Smooth muscle cell (in vitro differentiated cells): ENCODE measurements at regions not wholly inside any gene's neighbourhood (a gene's known extent, or its start where the extent isn't known, plus 50 kb on each side); places are given as distances from the start of the nearest gene placed in this dataset.
"Not testable (repeated sequence)": the region's sequence is repeated elsewhere in the genome, so short reads cannot be mapped to it uniquely, and the experiment has no call there.

Experiments
- DNase-seq: peaks from one replicate; lab custom pipeline; 2025; ENCODE audit not compliant: unreplicated experiment; lab: John Stamatoyannopoulos, UW
- H2AFZ ChIP-seq: fragments of 200-600 bp; sonication (generic); 2 replicates; pipeline ENCODE4 v1.6.0; 2016; ENCODE audit warnings: antibody characterized with exemption, low read depth, mild to moderate bottlenecking
- H3F3A ChIP-seq: fragments of 200-600 bp; sonication (generic); 2 replicates; pipeline ENCODE4 v1.6.0; 2017; ENCODE audit warnings: antibody characterized with exemption, low read depth
- H3K27ac ChIP-seq: fragments of 200-600 bp; sonication (generic); 2 replicates; pipeline ENCODE4 v1.5.1; 2016; ENCODE audit warnings: low read depth, mild to moderate bottlenecking
- H3K27me3 ChIP-seq: fragments of 200-600 bp; sonication (generic); 2 replicates; pipeline ENCODE4 v1.6.1; 2016; ENCODE audit warnings: low read depth, mild to moderate bottlenecking
- H3K36me3 ChIP-seq: fragments of 200-600 bp; sonication (generic); 2 replicates; pipeline ENCODE4 v1.5.1; 2016; ENCODE audit warnings: low read depth
- H3K4me1 ChIP-seq: fragments of 200-600 bp; sonication (generic); 2 replicates; pipeline ENCODE4 v1.5.1; 2016; ENCODE audit warnings: low read depth
- H3K4me2 ChIP-seq: fragments of 200-600 bp; sonication (generic); 2 replicates; pipeline ENCODE4 v1.6.0; 2016; ENCODE audit warnings: mild to moderate bottlenecking
- H3K4me3 ChIP-seq: fragments of 200-600 bp; sonication (generic); 2 replicates; pipeline ENCODE4 v1.5.1; 2016; ENCODE audit warnings: mild to moderate bottlenecking
- H3K79me2 ChIP-seq: fragments of 200-600 bp; sonication (generic); 2 replicates; pipeline ENCODE4 v1.6.0; 2016; ENCODE audit warnings: low read depth, mild to moderate bottlenecking
- H3K9ac ChIP-seq: fragments of 200-600 bp; sonication (generic); 2 replicates; pipeline ENCODE4 v1.6.0; 2016; ENCODE audit warnings: low read depth
- H3K9me3 ChIP-seq: fragments of 200-600 bp; sonication (generic); replicated peaks from 2 replicates; pipeline ENCODE4 v1.5.1; 2016; ENCODE audit warnings: low read depth
- H4K20me1 ChIP-seq: fragments of 200-600 bp; sonication (generic); 2 replicates; pipeline ENCODE4 v1.6.0; 2016; ENCODE audit warnings: low read depth
- CTCF ChIP-seq: fragments of 200-600 bp; sonication (generic); IDR thresholded peaks from 2 replicates; pipeline ENCODE4 v1.5.1; 2017; ENCODE audit warnings: borderline replicate concordance, mild to moderate bottlenecking, antibody characterized with exemption; ENCODE audit not compliant: insufficient read depth, poor library complexity, severe bottlenecking
- WGBS: methylation state at CpG from one replicate; pipeline ENCODE4 v1.1.7; 2016; ENCODE audit warnings: low lambda C conversion rate; 5-methylcytosine and 5-hydroxymethylcytosine counted together

DNA sequence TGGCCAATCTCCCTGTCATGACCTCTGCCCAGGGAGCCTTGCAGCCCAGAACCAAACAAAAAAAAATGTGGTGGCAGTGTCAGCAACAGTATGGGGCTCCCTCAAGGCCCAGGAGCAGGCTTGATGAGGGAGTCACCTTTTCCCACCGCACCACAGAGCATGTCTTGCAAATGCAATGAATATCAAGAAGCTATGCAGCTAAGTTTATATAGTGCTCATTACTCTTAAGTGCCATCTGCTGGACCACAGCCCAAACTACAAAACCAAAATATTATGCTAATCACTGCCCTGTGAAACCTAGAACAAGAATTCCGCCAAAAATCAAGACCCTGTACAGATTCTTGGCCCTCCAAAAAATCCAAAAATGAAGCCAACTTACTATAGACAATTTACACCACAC, 65.9 kb downstream of the PABPC5 start:
- H3K27me3 ChIP-seq, H4K20me1 ChIP-seq, H3K36me3 ChIP-seq, H2AFZ ChIP-seq, H3K4me1 ChIP-seq, H3K9ac ChIP-seq, DNase-seq, H3K4me3 ChIP-seq, H3K27ac ChIP-seq, H3F3A ChIP-seq, H3K4me2 ChIP-seq, H3K9me3 ChIP-seq, H3K79me2 ChIP-seq: not testable (repeated sequence)
- TF ChIP-seq CTCF: peak; percentile 46
- 83% methylated on average over 2 of the region's 2 CpGs for WGBS

DNA sequence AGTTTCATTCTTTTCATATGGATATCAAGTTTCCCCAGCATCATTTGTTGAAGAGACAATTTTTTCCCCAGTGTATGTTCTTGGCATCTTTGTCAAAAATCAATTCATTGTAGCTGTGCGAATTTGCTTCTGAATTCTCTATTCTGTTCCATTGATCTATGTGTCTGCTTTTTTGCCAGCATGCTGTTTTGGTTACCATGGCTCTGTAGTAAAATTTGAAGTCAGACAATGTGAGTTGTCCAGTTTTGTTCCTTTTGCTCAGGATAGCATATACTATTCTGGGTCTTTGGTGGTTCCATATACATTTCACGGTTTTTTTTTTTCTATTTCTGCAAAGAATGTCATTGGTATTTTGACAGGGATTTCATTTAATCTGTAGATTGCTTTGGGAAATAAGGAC, 95.6 kb downstream of the PABPC5 start:
- H3K27me3 ChIP-seq, H3K4me1 ChIP-seq, H4K20me1 ChIP-seq, H3K4me3 ChIP-seq, H3F3A ChIP-seq, H2AFZ ChIP-seq, DNase-seq, H3K27ac ChIP-seq, H3K4me2 ChIP-seq, H3K9ac ChIP-seq, H3K36me3 ChIP-seq, H3K79me2 ChIP-seq, H3K9me3 ChIP-seq: not testable (repeated sequence)
- 83% methylated on average over 2 of the region's 2 CpGs for WGBS

DNA sequence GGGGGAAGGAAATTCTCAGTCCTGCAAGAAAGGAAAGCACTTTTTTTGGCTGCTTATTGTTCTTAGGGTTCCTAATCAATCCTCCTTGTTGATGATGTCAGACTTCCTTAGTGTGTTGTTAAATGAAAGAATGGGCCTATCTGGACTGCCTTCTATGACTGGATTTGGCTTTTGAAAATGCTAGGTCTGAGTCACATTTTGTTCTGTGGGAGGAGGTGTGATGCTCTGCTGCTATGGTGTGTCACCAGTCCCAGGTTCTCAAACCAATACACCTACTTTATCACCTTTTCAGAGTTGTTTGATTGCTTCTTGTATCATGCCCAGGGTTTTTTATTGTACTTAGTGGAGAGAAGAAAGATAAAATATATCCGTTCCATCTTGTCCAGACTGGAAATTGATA, 128.5 kb downstream of the PABPC5 start:
- H3K4me1 ChIP-seq, H3K27me3 ChIP-seq, H2AFZ ChIP-seq, H3K36me3 ChIP-seq, DNase-seq, H3K4me2 ChIP-seq, H3K9me3 ChIP-seq, H3K9ac ChIP-seq, H3K79me2 ChIP-seq, H3K4me3 ChIP-seq, H4K20me1 ChIP-seq, H3K27ac ChIP-seq, H3F3A ChIP-seq: not testable (repeated sequence)
- WGBS: 95% methylated on average over 1 of the region's 1 CpG
